Endothelial cell of umbilical vein (primary cell): ENCODE measurements at regions not wholly inside any gene's neighbourhood (a gene's known extent, or its start where the extent isn't known, plus 50 kb on each side); places are given as distances from the start of the nearest gene placed in this dataset.

Experiments
- EZH2 ChIP-seq: IDR thresholded peaks from 2 replicates; pipeline ENCODE4 v1.6.1; 2012; ENCODE audit warnings: borderline replicate concordance, low read depth, mild to moderate bottlenecking, moderate library complexity, low read length, inconsistent platforms; ENCODE audit not compliant: severe bottlenecking
- POLR2A ChIP-seq: IDR thresholded peaks from 2 replicates; pipeline ENCODE4 v1.6.1; 2012; ENCODE audit warnings: low read depth, mild to moderate bottlenecking, control low read depth, low read length
- TF ChIP-seq, protein P1 (sequence below), 2 donors: IDR thresholded peaks; 1 replicate in 1 of 2; 2 replicates in 1 of 2; pipeline ENCODE4 v1.5.1; 2011; ENCODE audit warnings: low read length in 2 of 2, mild to moderate bottlenecking in 2 of 2, moderate library complexity in 2 of 2, control low read depth in 1 of 2, inconsistent platforms in 1 of 2, low read depth in 1 of 2; ENCODE audit not compliant: insufficient read depth in 1 of 2; ENCODE audit errors: extremely low read depth in 1 of 2

DNA sequence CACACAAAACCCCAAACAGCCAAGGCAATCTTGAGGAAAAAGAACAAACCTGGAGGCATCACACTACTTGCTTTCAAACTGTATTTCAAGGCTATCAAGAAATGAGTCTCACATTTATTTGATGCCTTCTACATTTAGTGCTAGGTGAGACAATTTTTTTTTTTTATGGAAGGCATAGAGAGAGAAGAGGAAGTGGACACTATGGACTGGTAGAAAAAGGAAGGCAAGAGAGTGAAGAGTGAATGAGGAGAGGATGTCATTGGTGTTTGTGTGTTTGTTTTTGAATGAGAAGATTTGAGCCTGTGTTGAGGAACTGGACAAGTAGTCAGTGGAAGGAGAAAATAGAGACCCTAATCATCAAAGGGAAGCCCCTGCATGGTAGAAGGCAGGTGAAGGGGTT, 182.0 kb upstream of the JAG1 start:
- TF ChIP-seq, protein P1, sequence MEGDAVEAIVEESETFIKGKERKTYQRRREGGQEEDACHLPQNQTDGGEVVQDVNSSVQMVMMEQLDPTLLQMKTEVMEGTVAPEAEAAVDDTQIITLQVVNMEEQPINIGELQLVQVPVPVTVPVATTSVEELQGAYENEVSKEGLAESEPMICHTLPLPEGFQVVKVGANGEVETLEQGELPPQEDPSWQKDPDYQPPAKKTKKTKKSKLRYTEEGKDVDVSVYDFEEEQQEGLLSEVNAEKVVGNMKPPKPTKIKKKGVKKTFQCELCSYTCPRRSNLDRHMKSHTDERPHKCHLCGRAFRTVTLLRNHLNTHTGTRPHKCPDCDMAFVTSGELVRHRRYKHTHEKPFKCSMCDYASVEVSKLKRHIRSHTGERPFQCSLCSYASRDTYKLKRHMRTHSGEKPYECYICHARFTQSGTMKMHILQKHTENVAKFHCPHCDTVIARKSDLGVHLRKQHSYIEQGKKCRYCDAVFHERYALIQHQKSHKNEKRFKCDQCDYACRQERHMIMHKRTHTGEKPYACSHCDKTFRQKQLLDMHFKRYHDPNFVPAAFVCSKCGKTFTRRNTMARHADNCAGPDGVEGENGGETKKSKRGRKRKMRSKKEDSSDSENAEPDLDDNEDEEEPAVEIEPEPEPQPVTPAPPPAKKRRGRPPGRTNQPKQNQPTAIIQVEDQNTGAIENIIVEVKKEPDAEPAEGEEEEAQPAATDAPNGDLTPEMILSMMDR (IDR thresholded peaks at IDR 0.05; ENCODE audit: extremely low read depth in 1 of 2, insufficient read depth in 1 of 2, low read depth in 1 of 2, low read length in 2 of 2), result no peak
- TF ChIP-seq POLR2A, result no peak
- TF ChIP-seq EZH2, result no peak
